ENCODE measurements at regions not wholly inside any gene's neighbourhood (a gene's known extent, or its start where the extent isn't known, plus 50 kb on each side); places are given as distances from the start of the nearest gene placed in this dataset.

DNA sequence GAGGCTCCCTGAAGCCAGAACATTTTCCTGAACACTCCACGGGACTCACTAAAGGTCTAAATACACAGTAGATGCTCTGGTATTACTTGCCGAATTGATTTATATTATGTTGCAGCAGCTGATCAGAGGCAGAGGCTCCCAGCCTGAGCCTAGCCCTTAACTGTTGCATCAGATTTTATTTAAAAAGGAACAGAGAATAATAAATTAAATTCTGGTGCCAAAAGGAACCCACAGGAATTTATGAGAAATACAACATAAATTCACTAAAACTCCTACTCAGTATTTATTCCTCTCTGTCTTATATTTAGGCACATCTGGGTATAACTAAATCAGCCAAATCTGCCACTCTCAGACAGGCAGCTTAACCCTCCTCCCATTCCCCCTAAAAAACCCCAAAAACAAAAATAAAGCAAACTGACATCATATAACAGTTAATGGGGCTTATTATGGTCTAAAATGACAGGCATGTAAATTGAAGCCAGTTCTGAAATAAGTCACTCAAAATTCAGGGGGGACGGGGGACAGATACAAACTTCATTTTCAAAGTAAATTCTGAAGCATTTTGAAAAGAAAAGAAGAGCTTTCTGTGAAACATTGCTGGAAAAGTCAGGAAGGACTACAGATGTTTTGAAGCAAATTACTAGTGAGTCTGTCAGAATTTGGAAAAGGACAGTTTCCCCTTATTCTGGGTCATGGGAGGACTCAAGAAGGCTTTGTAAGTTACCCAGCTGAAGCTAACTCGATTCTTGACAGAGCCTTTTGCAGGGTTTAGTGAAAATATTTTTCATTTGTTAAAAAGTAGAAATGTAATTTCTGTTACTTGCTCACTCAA is 53.8 kb upstream of the CORO2B start:
- no peak for TF ChIP-seq CTCF (conservative IDR thresholded peaks at IDR 0.05; ENCODE audit: low read depth, low read length)
- DNase-seq (ENCODE audit: low read depth): no peak
- no peak overlapping the region for H3K4me3 ChIP-seq (ENCODE audit: low read length)

- no peak for DNase-seq (ENCODE audit: low read depth)
- TF ChIP-seq CTCF (conservative IDR thresholded peaks at IDR 0.05; ENCODE audit: low read depth, low read length): no peak
- no peak overlapping the region for H3K4me3 ChIP-seq (ENCODE audit: low read length)
These were observed 53.0 kb upstream of the CORO2B start for GRCh38 chr15:68525815-68526214.

GRCh38 chr15:68526269-68526668 is 52.5 kb upstream of the CORO2B start:
- TF ChIP-seq CTCF (conservative IDR thresholded peaks at IDR 0.05; ENCODE audit: low read depth, low read length): no peak
- no peak overlapping the region for H3K4me3 ChIP-seq (ENCODE audit: low read length)
- no peak for DNase-seq (ENCODE audit: low read depth)

DNA sequence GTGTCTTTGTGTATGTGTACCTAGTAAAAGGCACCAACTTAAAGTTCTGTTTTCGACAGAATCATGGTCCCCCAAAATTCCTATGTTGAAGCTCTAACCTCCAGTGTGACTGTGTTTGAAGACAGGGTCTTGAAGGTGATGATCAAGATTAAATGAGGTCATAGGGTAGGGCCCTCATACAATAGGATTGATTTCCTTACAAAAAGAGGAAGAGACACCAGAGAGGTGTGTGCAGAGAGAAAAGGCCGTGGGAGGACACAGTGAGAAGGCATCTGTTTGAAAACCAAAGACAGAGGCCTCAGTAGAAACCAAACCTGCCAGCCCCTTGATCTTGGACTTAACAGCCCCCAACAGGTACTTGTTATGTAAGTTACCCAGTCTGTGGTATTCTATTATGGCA is 52.0 kb upstream of the CORO2B start:
- no peak overlapping the region for H3K4me3 ChIP-seq (ENCODE audit: low read length)
- DNase-seq (ENCODE audit: low read depth): no peak
- TF ChIP-seq CTCF (conservative IDR thresholded peaks at IDR 0.05; ENCODE audit: low read depth, low read length): no peak

- no peak overlapping the region for H3K4me3 ChIP-seq (ENCODE audit: low read length)
- TF ChIP-seq CTCF (conservative IDR thresholded peaks at IDR 0.05; ENCODE audit: low read depth, low read length): no peak
- no peak for DNase-seq (ENCODE audit: low read depth)
These were observed 50.0 kb upstream of the CORO2B start for GRCh38 chr15:68528626-68529290.

All from retinal pigment epithelial cell (primary cell).